GM21360 (cell line): ENCODE measurements at regions not wholly inside any gene's neighbourhood (a gene's known extent, or its start where the extent isn't known, plus 50 kb on each side); places are given as distances from the start of the nearest gene placed in this dataset.
"Not testable (repeated sequence)": the region's sequence is repeated elsewhere in the genome, so short reads cannot be mapped to it uniquely, and the experiment has no call there.

ENCODE experiments used
- ATAC-seq: cut with Tn5 transposase; IDR thresholded peaks from one replicate; pipeline ENCODE4 v1.9.1; 2021; ENCODE audit warnings: mild to moderate bottlenecking, moderate library complexity; ENCODE audit not compliant: unreplicated experiment

- ATAC-seq = no peak
Observed at GRCh38 chr6:51463321-51463720, 624.1 kb downstream of the PKHD1 start.

GRCh38 chr6:51464956-51465355 is 622.5 kb downstream of the PKHD1 start:
- no peak for ATAC-seq

GRCh38 chr6:51466427-51466826 is 621.0 kb downstream of the PKHD1 start:
- ATAC-seq = no peak

GRCh38 chr6:51467231-51467952 is 620.0 kb downstream of the PKHD1 start:
- no peak for ATAC-seq

- ATAC-seq = no peak
Observed at GRCh38 chr6:51468704-51469103, 618.7 kb downstream of the PKHD1 start.

GRCh38 chr6:51472745-51473487 is 614.5 kb downstream of the PKHD1 start:
- no peak for ATAC-seq

- no peak for ATAC-seq
Observed at GRCh38 chr6:51474022-51474975, 613.1 kb downstream of the PKHD1 start.

GRCh38 chr6:51477711-51478311 is 609.6 kb downstream of the PKHD1 start:
- no peak for ATAC-seq

GRCh38 chr6:51479296-51479695 is 608.1 kb downstream of the PKHD1 start:
- no peak for ATAC-seq

GRCh38 chr6:51480040-51480439 is 607.4 kb downstream of the PKHD1 start:
- no peak for ATAC-seq

- ATAC-seq = not testable (repeated sequence)
Observed at GRCh38 chr6:51485869-51486268, 601.5 kb downstream of the PKHD1 start.

- ATAC-seq = no peak
Observed at GRCh38 chr6:51487937-51488336, 599.5 kb downstream of the PKHD1 start.

- no peak for ATAC-seq
Observed at GRCh38 chr6:51489133-51489532, 598.3 kb downstream of the PKHD1 start.

GRCh38 chr6:51490101-51490500 is 597.3 kb downstream of the PKHD1 start:
- ATAC-seq = no peak

- no peak for ATAC-seq
Observed at GRCh38 chr6:51494342-51494741, 593.1 kb downstream of the PKHD1 start.

GRCh38 chr6:51495096-51495495 is 592.3 kb downstream of the PKHD1 start:
- ATAC-seq = no peak

GRCh38 chr6:51495610-51496396 is 591.6 kb downstream of the PKHD1 start:
- ATAC-seq = no peak

GRCh38 chr6:51502996-51503395 is 584.4 kb downstream of the PKHD1 start:
- no peak for ATAC-seq

- ATAC-seq = no peak
Observed at GRCh38 chr6:51505434-51505833, 582.0 kb downstream of the PKHD1 start.

- no peak for ATAC-seq
Observed at GRCh38 chr6:51509597-51509996, 577.8 kb downstream of the PKHD1 start.
